Hematopoietic multipotent progenitor cell treated with erythropoietin and hydrocortisone succinate and interleukin-3 and kit ligand, for 15 days (in vitro differentiated cells): ENCODE measurements at regions not wholly inside any gene's neighbourhood (a gene's known extent, or its start where the extent isn't known, plus 50 kb on each side); places are given as distances from the start of the nearest gene placed in this dataset.
"Not testable (repeated sequence)": the region's sequence is repeated elsewhere in the genome, so short reads cannot be mapped to it uniquely, and the experiment has no call there.

Experiments used
- DNase-seq: peaks from one replicate; pipeline ENCODE4 v3.0.0-alpha.2; 2015; ENCODE audit warnings: low spot score

GRCh38 chr17:33847900-33848299, 407.2 kb upstream of the CCL2 start:
- DNase-seq, result no peak

- DNase-seq, result no peak
Observed at GRCh38 chr17:33848433-33848832, 406.7 kb upstream of the CCL2 start.

GRCh38 chr17:33854596-33854995, 400.5 kb upstream of the CCL2 start:
- no peak for DNase-seq

- no peak for DNase-seq
Observed at GRCh38 chr17:33858121-33858520, 397.0 kb upstream of the CCL2 start.

- DNase-seq, result peak; percentile 59
Observed at GRCh38 chr17:33858682-33859081, 396.4 kb upstream of the CCL2 start.

DNA sequence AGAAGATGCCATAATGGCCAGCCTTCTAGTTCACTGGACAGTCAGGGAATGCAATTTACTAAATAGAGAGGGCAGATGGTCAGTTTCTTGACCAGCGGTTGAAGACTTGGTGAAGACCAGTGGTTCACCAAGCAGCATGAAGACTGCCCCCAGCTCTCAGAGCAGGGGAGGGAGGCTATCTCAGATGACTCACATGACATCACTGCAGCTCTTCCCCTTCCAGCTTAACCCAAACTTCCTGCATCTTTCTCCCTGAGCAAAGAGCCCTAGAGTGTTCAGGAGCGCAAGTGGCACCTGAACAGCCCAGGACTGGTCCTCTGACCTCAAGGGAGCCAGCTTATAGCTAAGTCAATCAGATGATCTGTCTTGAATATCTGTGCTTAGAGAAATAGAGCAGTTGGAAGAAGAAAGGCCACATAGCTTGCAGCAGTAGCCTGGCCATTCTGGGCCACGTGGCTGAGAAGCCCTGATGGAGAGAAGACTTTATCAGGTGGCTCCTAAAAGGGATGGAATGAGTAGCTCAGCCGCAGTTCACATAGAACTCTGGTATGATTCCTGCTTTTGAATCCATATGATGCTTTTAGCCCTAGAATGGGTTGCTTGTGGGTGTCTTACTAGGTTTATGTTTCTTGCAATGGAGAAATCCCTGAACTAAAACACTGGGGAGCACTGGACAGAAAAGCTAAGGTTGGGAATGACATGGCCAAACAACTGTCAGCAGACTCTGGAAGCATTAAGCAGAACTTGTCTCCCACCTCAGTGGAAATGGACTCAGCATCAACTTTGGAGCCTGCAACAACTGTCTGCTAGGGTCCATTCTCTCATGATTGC, 392.1 kb upstream of the CCL2 start:
- DNase-seq, result no peak

DNA sequence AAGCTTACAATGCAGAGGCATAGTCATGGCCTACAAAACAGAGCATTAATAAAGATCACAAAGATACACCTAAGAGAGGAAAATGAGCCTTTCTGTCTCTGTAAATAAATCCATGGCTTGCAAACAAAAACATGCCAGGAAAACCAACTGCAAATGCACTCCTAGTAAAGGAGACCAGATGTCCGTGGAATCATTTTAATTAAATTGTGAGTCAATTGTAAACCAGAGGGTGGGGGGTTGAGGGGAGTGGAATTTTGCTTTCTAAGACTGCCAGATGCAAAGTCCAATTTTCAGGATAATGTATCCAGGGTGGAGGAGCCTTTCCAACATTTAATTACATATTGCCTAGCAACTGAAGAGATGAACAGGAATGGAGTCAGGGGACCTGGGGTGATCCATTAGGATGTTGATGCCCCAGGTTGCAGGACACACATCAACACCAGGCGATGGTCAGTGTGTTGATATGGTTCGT, 390.3 kb upstream of the CCL2 start:
- no peak for DNase-seq

DNA sequence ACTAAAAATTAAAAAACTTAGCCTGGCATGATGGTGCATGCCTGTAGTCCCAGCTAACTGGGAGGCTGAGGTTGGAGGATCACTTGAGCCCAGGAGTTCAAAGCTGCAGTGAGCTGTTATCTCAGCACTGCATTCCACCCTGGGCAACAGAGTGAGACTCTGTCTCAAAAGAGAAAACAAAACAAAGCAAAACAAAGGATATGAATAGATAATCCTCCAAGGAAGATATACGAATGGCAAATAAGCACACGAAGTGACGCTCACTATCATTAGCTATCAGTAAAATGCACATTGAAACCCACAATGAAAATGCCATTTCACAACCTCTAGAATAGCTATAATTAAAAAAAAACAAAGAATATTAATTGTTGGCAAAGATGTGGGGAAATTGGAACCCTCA, 386.2 kb upstream of the CCL2 start:
- peak; percentile 62 for DNase-seq

DNA sequence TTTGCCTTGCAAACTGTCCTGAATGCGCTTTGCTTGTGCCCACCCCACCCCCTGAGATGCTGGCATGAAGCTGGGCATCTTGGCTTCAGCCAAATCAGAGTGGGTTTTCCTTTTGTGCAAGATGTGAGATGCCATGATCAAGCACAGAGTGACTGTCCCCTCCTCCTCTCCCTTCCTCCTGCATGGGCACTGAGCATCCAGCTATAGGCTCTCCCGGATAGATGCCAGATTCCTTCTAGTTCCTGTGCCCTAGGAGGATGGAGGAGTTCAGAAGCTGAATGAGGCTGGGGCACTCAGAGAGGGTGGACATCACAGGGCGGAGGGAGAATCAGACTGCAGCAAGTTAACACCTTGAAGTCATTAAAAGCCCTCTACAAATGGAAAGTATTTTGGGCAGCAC, 384.1 kb upstream of the CCL2 start:
- DNase-seq, result peak; percentile 72

- DNase-seq, result peak; percentile 99
Observed at GRCh38 chr17:33871720-33872540, 383.2 kb upstream of the CCL2 start.

GRCh38 chr17:33873201-33873617, 381.9 kb upstream of the CCL2 start:
- peak; percentile 57 for DNase-seq

- DNase-seq, result peak; percentile 96
Observed at GRCh38 chr17:33874617-33875060, 380.4 kb upstream of the CCL2 start.

GRCh38 chr17:33875973-33876372, 379.1 kb upstream of the CCL2 start:
- peak; percentile 32 for DNase-seq

GRCh38 chr17:33882273-33882672, 372.8 kb upstream of the CCL2 start:
- DNase-seq, result not testable (repeated sequence)

- DNase-seq, result not testable (repeated sequence)
Observed at GRCh38 chr17:33882677-33883076, 372.4 kb upstream of the CCL2 start.

DNA sequence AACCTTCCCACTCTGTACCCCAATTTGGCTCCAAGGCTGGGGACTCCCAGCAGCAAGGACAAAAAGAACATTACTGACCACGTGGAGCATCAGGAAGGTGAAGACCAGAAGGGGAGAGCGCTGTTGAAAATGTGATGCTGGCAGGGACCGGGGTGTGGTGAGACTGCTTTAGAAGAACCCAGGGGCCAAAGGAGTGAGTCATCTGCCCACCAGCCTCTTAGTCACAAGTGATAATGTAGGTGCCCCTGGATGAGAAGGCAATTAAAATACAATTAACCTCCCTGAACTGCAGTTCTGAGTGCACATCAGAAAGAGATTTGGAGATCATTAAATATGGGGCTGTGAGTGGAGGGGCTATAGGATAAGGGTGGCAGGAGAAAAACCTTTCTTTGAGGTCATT, 366.6 kb upstream of the CCL2 start:
- DNase-seq, result peak; percentile 85

DNA sequence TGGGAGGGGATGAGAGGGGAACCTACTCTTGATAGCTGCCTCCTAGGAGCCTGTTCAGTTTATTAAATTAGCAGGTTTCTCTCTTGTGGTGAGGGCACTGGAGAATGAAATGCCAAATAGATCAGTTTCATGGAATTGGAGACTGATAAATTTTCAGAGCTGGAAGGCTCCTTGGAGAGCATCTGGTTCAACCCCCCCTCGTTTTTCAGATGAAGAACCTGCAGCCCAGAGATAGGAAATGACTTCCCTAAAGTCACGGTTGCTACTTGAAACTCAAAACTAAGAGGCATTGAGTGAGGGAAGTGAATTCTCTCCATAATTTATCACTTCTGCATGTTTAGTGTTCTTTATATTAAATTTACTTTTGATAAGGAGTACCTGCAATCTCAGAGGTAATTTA, 366.0 kb upstream of the CCL2 start:
- DNase-seq, result peak; percentile 89

DNA sequence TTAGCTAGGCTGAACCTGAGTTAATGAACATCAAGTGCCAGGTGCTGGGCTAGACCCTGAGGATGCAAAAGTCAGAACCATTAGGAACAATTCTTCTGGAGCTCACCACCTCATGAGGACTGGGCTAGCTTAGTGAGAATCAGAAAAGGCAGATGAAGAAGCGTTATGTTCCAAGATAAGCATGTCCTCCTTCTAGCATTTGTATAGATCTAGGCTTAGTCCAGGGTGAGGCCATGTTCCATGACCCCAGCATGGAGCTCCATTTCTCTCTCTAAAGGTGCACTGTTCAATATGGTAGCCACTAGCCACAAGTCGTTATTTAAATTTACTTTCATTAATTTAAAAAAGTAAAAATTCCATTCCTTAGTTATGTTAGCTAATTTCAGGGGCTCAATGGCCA, 365.3 kb upstream of the CCL2 start:
- no peak for DNase-seq

DNA sequence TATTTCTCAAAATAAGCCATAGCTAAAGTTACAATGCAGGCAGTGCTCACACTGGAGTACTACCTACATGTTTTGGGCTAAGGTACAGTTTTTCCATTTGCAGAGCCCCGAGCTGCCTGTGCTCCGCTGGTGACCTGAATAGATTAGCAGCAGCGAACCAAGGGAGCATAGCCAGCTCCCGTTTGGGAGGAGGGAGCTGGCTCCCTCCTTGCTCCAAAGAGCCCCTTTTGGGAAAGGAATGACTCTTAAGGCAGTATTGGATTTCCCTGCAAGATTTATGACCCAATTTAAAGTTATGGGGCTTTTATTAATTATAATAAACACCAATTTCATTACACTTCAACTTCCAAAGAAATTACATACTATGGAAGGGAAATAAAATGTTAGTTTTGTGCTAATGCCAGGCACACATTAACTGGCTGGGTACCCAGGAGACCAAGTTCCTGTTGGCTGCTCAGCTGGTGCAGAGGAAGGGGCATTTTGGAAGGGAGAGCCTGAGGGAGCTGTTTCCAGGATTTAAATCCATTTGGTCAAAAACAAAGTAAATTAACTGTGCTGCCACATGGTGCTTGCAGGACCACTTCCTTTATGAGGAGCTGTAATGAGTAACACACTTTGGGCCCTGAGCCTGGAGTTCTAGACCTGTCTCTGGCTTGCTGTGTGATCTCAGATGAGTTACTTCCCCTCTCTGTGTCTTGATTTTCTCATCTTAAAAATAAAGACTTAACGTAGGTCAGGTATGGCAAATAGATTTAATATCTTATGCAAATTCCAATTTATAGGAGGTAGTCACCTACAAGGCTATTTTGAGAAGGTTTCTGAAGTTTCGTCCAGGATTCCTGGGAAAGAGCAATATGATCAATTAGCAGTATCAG, 362.1 kb upstream of the CCL2 start:
- DNase-seq, result no peak

DNA sequence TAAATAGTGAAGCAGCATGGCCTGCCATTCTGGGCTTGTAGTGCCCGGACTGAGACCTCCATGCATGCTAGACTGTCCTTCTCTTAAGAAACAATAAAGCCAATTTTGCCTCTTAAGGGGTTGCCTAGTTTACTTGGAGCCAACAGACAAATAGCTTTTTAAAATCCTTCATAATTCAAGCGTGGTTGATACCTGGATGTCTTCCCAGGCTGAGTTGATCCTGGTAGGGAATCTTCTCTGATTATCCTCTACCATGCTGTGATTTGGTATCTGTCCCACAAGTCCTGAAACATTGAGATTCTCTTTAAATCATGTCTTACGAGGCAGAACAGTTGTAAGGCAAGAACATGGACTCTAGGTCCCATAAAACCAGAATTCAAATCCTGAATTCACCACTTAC, 359.6 kb upstream of the CCL2 start:
- no peak for DNase-seq

- no peak for DNase-seq
Observed at GRCh38 chr17:33896263-33896662, 358.8 kb upstream of the CCL2 start.

GRCh38 chr17:33901085-33901484, 354.0 kb upstream of the CCL2 start:
- no peak for DNase-seq
